ENCODE measurements at regions not wholly inside any gene's neighbourhood (a gene's known extent, or its start where the extent isn't known, plus 50 kb on each side); places are given as distances from the start of the nearest gene placed in this dataset.

DNA sequence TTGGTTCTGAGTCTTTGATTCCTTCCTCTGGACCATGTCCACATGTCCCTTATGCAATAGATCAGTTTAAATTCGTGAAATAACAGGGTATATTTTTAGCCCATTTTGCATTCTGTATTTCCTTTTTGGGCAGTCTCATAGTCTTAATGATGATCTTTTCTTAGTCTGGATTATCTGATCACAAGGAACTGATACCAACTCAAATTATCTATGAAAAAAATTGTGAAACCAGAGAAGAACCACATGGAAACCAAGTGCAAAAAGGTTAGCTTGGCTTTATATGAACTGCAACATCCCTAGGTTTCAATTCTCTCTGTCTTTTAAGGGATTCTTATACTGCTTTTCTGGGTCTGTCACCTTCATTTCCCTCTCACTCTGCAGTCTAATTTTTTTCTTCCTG is 608.6 kb upstream of the AADAT start:
- H3K27ac ChIP-seq (replicated peaks) = no peak overlapping the region
- H3K27me3 ChIP-seq (ENCODE audit: insufficient read depth, poor library complexity, severe bottlenecking) = no peaks in the 10 kb centered on the region
- TF ChIP-seq, protein P1, sequence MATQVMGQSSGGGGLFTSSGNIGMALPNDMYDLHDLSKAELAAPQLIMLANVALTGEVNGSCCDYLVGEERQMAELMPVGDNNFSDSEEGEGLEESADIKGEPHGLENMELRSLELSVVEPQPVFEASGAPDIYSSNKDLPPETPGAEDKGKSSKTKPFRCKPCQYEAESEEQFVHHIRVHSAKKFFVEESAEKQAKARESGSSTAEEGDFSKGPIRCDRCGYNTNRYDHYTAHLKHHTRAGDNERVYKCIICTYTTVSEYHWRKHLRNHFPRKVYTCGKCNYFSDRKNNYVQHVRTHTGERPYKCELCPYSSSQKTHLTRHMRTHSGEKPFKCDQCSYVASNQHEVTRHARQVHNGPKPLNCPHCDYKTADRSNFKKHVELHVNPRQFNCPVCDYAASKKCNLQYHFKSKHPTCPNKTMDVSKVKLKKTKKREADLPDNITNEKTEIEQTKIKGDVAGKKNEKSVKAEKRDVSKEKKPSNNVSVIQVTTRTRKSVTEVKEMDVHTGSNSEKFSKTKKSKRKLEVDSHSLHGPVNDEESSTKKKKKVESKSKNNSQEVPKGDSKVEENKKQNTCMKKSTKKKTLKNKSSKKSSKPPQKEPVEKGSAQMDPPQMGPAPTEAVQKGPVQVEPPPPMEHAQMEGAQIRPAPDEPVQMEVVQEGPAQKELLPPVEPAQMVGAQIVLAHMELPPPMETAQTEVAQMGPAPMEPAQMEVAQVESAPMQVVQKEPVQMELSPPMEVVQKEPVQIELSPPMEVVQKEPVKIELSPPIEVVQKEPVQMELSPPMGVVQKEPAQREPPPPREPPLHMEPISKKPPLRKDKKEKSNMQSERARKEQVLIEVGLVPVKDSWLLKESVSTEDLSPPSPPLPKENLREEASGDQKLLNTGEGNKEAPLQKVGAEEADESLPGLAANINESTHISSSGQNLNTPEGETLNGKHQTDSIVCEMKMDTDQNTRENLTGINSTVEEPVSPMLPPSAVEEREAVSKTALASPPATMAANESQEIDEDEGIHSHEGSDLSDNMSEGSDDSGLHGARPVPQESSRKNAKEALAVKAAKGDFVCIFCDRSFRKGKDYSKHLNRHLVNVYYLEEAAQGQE (IDR thresholded peaks at IDR 0.05; ENCODE audit: insufficient replicate concordance, low read depth) = no peak
- TF ChIP-seq SPI1 (IDR thresholded peaks at IDR 0.05; ENCODE audit: borderline replicate concordance, low read depth) (no peak), POLR2AphosphoS5 (IDR thresholded peaks at IDR 0.05; ENCODE audit: low read depth) (no peak), GABPA (IDR thresholded peaks at IDR 0.05; ENCODE audit: low read depth) (no peak)
- TF ChIP-seq, protein P2, sequence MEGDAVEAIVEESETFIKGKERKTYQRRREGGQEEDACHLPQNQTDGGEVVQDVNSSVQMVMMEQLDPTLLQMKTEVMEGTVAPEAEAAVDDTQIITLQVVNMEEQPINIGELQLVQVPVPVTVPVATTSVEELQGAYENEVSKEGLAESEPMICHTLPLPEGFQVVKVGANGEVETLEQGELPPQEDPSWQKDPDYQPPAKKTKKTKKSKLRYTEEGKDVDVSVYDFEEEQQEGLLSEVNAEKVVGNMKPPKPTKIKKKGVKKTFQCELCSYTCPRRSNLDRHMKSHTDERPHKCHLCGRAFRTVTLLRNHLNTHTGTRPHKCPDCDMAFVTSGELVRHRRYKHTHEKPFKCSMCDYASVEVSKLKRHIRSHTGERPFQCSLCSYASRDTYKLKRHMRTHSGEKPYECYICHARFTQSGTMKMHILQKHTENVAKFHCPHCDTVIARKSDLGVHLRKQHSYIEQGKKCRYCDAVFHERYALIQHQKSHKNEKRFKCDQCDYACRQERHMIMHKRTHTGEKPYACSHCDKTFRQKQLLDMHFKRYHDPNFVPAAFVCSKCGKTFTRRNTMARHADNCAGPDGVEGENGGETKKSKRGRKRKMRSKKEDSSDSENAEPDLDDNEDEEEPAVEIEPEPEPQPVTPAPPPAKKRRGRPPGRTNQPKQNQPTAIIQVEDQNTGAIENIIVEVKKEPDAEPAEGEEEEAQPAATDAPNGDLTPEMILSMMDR (IDR thresholded peaks at IDR 0.05; ENCODE audit: insufficient read depth, low read length) = no peak
- no peak overlapping the region for H3K4me3 ChIP-seq (replicated peaks; ENCODE audit: insufficient read depth, low read length)
- DNase-seq (ENCODE audit: low read depth in 1 of 2, low spot score in 1 of 2) = no peak

DNA sequence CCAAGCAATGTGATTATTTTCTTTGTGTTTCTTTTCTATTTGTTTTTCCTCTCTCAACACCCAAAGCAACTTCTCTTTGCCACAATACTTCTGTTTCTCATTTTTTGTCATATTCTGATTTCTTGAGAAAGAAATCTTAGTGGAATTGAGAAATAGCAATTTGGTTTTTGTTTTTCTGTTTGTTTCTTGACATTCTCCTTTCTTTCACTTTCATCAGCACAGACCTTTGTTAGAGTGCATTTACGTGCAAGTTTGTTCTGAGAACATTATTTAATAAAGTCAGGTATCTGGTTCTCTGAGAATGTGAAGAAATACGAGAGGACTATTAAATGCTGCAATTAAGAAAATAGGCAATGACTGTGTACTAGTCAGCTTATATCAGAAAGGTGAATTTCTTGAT is 608.1 kb upstream of the AADAT start:
- Histone ChIP-seq H3K4me3 (replicated peaks; ENCODE audit: insufficient read depth, low read length) (no peak overlapping the region), H3K27ac (replicated peaks) (no peak overlapping the region), H3K27me3 (ENCODE audit: insufficient read depth, poor library complexity, severe bottlenecking) (no peaks in the 10 kb centered on the region)
- no peak for DNase-seq (ENCODE audit: low read depth in 1 of 2, low spot score in 1 of 2)
- TF ChIP-seq POLR2AphosphoS5 (IDR thresholded peaks at IDR 0.05; ENCODE audit: low read depth) = no peak
- TF ChIP-seq, protein P2 (IDR thresholded peaks at IDR 0.05; ENCODE audit: insufficient read depth, low read length) = no peak
- no peak for TF ChIP-seq SPI1 (IDR thresholded peaks at IDR 0.05; ENCODE audit: borderline replicate concordance, low read depth)
- no peak for TF ChIP-seq GABPA (IDR thresholded peaks at IDR 0.05; ENCODE audit: low read depth)
- TF ChIP-seq, protein P1 (IDR thresholded peaks at IDR 0.05; ENCODE audit: insufficient replicate concordance, low read depth) = no peak

DNA sequence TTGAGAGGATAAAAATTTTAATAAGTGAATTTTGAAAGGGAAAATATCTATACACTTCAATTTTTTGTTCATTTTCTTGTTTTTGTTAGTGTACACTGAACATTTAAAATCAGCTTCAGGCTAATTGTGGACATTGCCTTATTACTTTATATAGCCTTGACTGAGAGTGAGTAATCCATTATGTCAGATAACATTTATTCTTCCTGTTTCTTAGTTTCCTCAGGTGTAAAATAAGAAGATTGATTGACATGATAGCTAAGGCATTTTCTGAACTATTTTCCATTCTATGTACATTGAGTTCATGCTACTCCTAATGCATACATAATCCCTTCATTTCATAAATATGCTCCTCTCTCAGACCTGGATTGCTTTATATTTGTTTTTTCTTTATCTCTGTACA is 607.3 kb upstream of the AADAT start:
- H3K4me3 ChIP-seq (replicated peaks; ENCODE audit: insufficient read depth, low read length) = no peak overlapping the region
- no peak for TF ChIP-seq GABPA (IDR thresholded peaks at IDR 0.05; ENCODE audit: low read depth)
- TF ChIP-seq SPI1 (IDR thresholded peaks at IDR 0.05; ENCODE audit: borderline replicate concordance, low read depth) = no peak
- TF ChIP-seq POLR2AphosphoS5 (IDR thresholded peaks at IDR 0.05; ENCODE audit: low read depth) = no peak
- TF ChIP-seq, protein P2 (IDR thresholded peaks at IDR 0.05; ENCODE audit: insufficient read depth, low read length) = no peak
- TF ChIP-seq, protein P1 (IDR thresholded peaks at IDR 0.05; ENCODE audit: insufficient replicate concordance, low read depth) = no peak
- H3K27me3 ChIP-seq (ENCODE audit: insufficient read depth, poor library complexity, severe bottlenecking) = no peaks in the 10 kb centered on the region
- H3K27ac ChIP-seq (replicated peaks) = no peak overlapping the region
- no peak for DNase-seq (ENCODE audit: low read depth in 1 of 2, low spot score in 1 of 2)

Data from HL-60 (cell line).